Fibroblast of skin of abdomen (primary cell): ENCODE measurements at regions not wholly inside any gene's neighbourhood (a gene's known extent, or its start where the extent isn't known, plus 50 kb on each side); places are given as distances from the start of the nearest gene placed in this dataset.

Source experiments
- DNase-seq: peaks from one replicate; pipeline ENCODE4 v3.0.0-alpha.2; 2013

GRCh38 chr13:63614874-63615612, 2199.4 kb upstream of the PCDH20 start:
- DNase-seq = peak; percentile 13

GRCh38 chr13:63607153-63607552, 2191.5 kb upstream of the PCDH20 start:
- no peak for DNase-seq

GRCh38 chr13:63605962-63606361, 2190.3 kb upstream of the PCDH20 start:
- DNase-seq = no peak

- DNase-seq = no peak
These were observed 2189.8 kb upstream of the PCDH20 start for GRCh38 chr13:63605403-63605802.

GRCh38 chr13:63595811-63596210, 2180.2 kb upstream of the PCDH20 start:
- DNase-seq = no peak

- no peak for DNase-seq
These were observed 2170.8 kb upstream of the PCDH20 start for GRCh38 chr13:63586467-63586866.

GRCh38 chr13:63578796-63579195, 2163.1 kb upstream of the PCDH20 start:
- no peak for DNase-seq

GRCh38 chr13:63567031-63567430, 2151.4 kb upstream of the PCDH20 start:
- DNase-seq = no peak

GRCh38 chr13:63554157-63554556, 2138.5 kb upstream of the PCDH20 start:
- DNase-seq = no peak

GRCh38 chr13:63551731-63552130, 2136.1 kb upstream of the PCDH20 start:
- no peak for DNase-seq

GRCh38 chr13:63546524-63546923, 2130.9 kb upstream of the PCDH20 start:
- DNase-seq = no peak

- no peak for DNase-seq
These were observed 2127.1 kb upstream of the PCDH20 start for GRCh38 chr13:63542770-63543169.

GRCh38 chr13:63541336-63541735, 2125.7 kb upstream of the PCDH20 start:
- no peak for DNase-seq

- DNase-seq = no peak
These were observed 2124.4 kb upstream of the PCDH20 start for GRCh38 chr13:63540061-63540460.

GRCh38 chr13:63517371-63517770, 2101.7 kb upstream of the PCDH20 start:
- peak; percentile 93 for DNase-seq

GRCh38 chr13:63516124-63516523, 2100.5 kb upstream of the PCDH20 start:
- peak; percentile 18 for DNase-seq

GRCh38 chr13:63514886-63515285, 2099.2 kb upstream of the PCDH20 start:
- no peak for DNase-seq

- DNase-seq = no peak
These were observed 2096.4 kb upstream of the PCDH20 start for GRCh38 chr13:63512095-63512494.

- DNase-seq = peak; percentile 27
These were observed 2086.1 kb upstream of the PCDH20 start for GRCh38 chr13:63501702-63502101.

- peak; percentile 12 for DNase-seq
These were observed 2082.0 kb upstream of the PCDH20 start for GRCh38 chr13:63497601-63498000.

- no peak for DNase-seq
These were observed 2077.0 kb upstream of the PCDH20 start for GRCh38 chr13:63492604-63493003.

- DNase-seq = no peak
These were observed 2074.5 kb upstream of the PCDH20 start for GRCh38 chr13:63490149-63490548.

GRCh38 chr13:63481334-63481733, 2065.7 kb upstream of the PCDH20 start:
- peak; percentile 66 for DNase-seq

GRCh38 chr13:63472711-63473110, 2057.1 kb upstream of the PCDH20 start:
- DNase-seq = no peak
